Keratinocyte (primary cell): ENCODE measurements at regions not wholly inside any gene's neighbourhood (a gene's known extent, or its start where the extent isn't known, plus 50 kb on each side); places are given as distances from the start of the nearest gene placed in this dataset.

Experiments used
- DNase-seq: peaks from one replicate; pipeline ENCODE4 v3.0.0-alpha.2; 2011; ENCODE audit warnings: low read depth, missing footprints, low spot score
- FAIRE-seq: peaks from 2 replicates; lab custom pipeline; 2011; peaks lifted over from hg19 to GRCh38; lab: Jason Lieb, UNC
- H2AFZ ChIP-seq: 2 replicates; pipeline ENCODE4 v1.6.0; 2012; ENCODE audit warnings: low read length, control low read depth, inconsistent platforms; ENCODE audit not compliant: control insufficient read depth
- H3K27ac ChIP-seq: 2 replicates; pipeline ENCODE4 v1.5.1; 2011; ENCODE audit warnings: low read length; ENCODE audit not compliant: control insufficient read depth, insufficient read depth
- H3K27me3 ChIP-seq: 3 replicates; pipeline ENCODE4 v1.6.0; 2011; ENCODE audit warnings: low read length; ENCODE audit not compliant: control insufficient read depth, insufficient read depth; ENCODE audit errors: extremely low read depth
- H3K36me3 ChIP-seq, 2 experiments: 2 replicates in 1 of 2; 3 replicates in 1 of 2; pipeline ENCODE4 v1.5.1; 2011; ENCODE audit warnings: low read length in 2 of 2, mild to moderate bottlenecking in 1 of 2; ENCODE audit not compliant: control insufficient read depth in 2 of 2, insufficient read depth in 2 of 2; ENCODE audit errors: extremely low read depth in 1 of 2
- H3K4me1 ChIP-seq: 3 replicates; pipeline ENCODE4 v1.5.1; 2011; ENCODE audit warnings: low read length; ENCODE audit not compliant: control insufficient read depth, insufficient read depth; ENCODE audit errors: extremely low read depth
- H3K4me2 ChIP-seq: 3 replicates; pipeline ENCODE4 v1.6.0; 2011; ENCODE audit warnings: low read depth, low read length; ENCODE audit not compliant: control insufficient read depth, insufficient read depth; ENCODE audit errors: extremely low read depth
- H3K4me3 ChIP-seq, 3 experiments: fragments of 200-600 bp in 1 of 3; sonication (generic) in 1 of 3; 2 replicates in 2 of 3; 3 replicates in 1 of 3; pipeline ENCODE4 v1.5.1; 2011 to 2016; ENCODE audit warnings: low read length in 3 of 3, mild to moderate bottlenecking in 3 of 3, control low read depth in 2 of 3, inconsistent platforms in 1 of 3, low read depth in 1 of 3, mixed read lengths in 1 of 3, mixed run types in 1 of 3, moderate library complexity in 1 of 3; ENCODE audit not compliant: control insufficient read depth in 2 of 3, insufficient read depth in 2 of 3; ENCODE audit errors: extremely low read depth in 1 of 3
- H3K79me2 ChIP-seq: 2 replicates; pipeline ENCODE4 v1.6.0; 2012; ENCODE audit warnings: low read length; ENCODE audit not compliant: control insufficient read depth, insufficient read depth
- H3K9ac ChIP-seq: 3 replicates; pipeline ENCODE4 v1.6.0; 2011; ENCODE audit warnings: low read length; ENCODE audit not compliant: control insufficient read depth, insufficient read depth; ENCODE audit errors: extremely low read depth
- H3K9me1 ChIP-seq: 3 replicates; pipeline ENCODE4 v1.6.0; 2011; ENCODE audit warnings: low read length; ENCODE audit not compliant: control insufficient read depth, insufficient read depth; ENCODE audit errors: extremely low read depth
- H3K9me3 ChIP-seq: 2 replicates; pipeline ENCODE4 v1.5.1; 2012; ENCODE audit warnings: low read depth, low read length; ENCODE audit not compliant: control insufficient read depth
- H4K20me1 ChIP-seq: 3 replicates; pipeline ENCODE4 v1.6.0; 2011; ENCODE audit warnings: low read length; ENCODE audit not compliant: control insufficient read depth, insufficient read depth; ENCODE audit errors: extremely low read depth
- CTCF ChIP-seq, 3 experiments: IDR thresholded peaks in 1 of 3; conservative IDR thresholded peaks in 1 of 3; optimal IDR thresholded peaks in 1 of 3; 2 replicates in 2 of 3; 3 replicates in 1 of 3; pipeline versions ENCODE3 to v1.5.1; 2011; ENCODE audit warnings: low read length in 3 of 3, mild to moderate bottlenecking in 3 of 3, moderate library complexity in 2 of 3, control low read depth in 1 of 3, inconsistent platforms in 1 of 3; ENCODE audit not compliant: insufficient read depth in 2 of 3; ENCODE audit errors: extremely low read depth in 1 of 3
- EZH2 ChIP-seq: IDR thresholded peaks from one replicate; pipeline ENCODE4 v1.6.1; 2012; ENCODE audit warnings: inconsistent platforms, mild to moderate bottlenecking, low read length, moderate library complexity
- dilution Hi-C: fragments of 300-500 bp; cut with MboI; formaldehyde crosslinking; loops from one replicate; pipeline ENCODE4 v1.7.0; 2020; ENCODE audit warnings: low sequenced_read_pairs; ENCODE audit not compliant: extremely low pct_ligation_motif_present

- Histone ChIP-seq H3K27ac (no peak overlapping the region), H3K79me2 (no peaks in the 10 kb centered on the region), H3K4me1 (no peaks in the 10 kb centered on the region), H3K4me2 (no peak overlapping the region), H3K9me3 (peaks cover 6% of the 10 kb centered on the region), H2AFZ (no peak overlapping the region), H3K9ac (no peak overlapping the region), H3K4me3 (no peak overlapping the region), H3K9me1 (no peaks in the 10 kb centered on the region), H4K20me1 (no peaks in the 10 kb centered on the region), H3K27me3 (no peaks in the 10 kb centered on the region), H3K36me3 (no peaks in the 10 kb centered on the region)
- no peak for TF ChIP-seq CTCF (optimal IDR thresholded peaks at IDR 0.05 in 1 of 3, IDR thresholded peaks at IDR 0.05 in 1 of 3, conservative IDR thresholded peaks at IDR 0.05 in 1 of 3; ENCODE audit: extremely low read depth in 1 of 3, insufficient read depth in 2 of 3, low read length in 3 of 3)
- TF ChIP-seq EZH2: no peak
- dilution Hi-C loops: no loop called here
- DNase-seq (no peak), FAIRE-seq (no peak)
Measured at GRCh38 chr15:23912191-23912590, 225.1 kb upstream of the NDN start.

GRCh38 chr15:23913081-23913480 lies 226.0 kb upstream of the NDN start:
- H3K9me1 ChIP-seq: no peaks in the 10 kb centered on the region
- H2AFZ ChIP-seq: no peak overlapping the region
- no peaks in the 10 kb centered on the region for H3K4me1 ChIP-seq
- FAIRE-seq: no peak
- no peak overlapping the region for H3K4me3 ChIP-seq
- peaks cover 5% of the 10 kb centered on the region for H3K9me3 ChIP-seq
- no peak overlapping the region for H3K27ac ChIP-seq
- dilution Hi-C loops: no loop called here
- H3K9ac ChIP-seq: no peak overlapping the region
- no peak for DNase-seq
- no peaks in the 10 kb centered on the region for H3K79me2 ChIP-seq
- no peaks in the 10 kb centered on the region for H3K27me3 ChIP-seq
- H3K4me2 ChIP-seq: no peak overlapping the region
- TF ChIP-seq CTCF (optimal IDR thresholded peaks at IDR 0.05 in 1 of 3, IDR thresholded peaks at IDR 0.05 in 1 of 3, conservative IDR thresholded peaks at IDR 0.05 in 1 of 3; ENCODE audit: extremely low read depth in 1 of 3, insufficient read depth in 2 of 3, low read length in 3 of 3): no peak
- TF ChIP-seq EZH2: no peak
- H4K20me1 ChIP-seq: no peaks in the 10 kb centered on the region
- H3K36me3 ChIP-seq: no peaks in the 10 kb centered on the region
